Erythroblast (primary cell): ENCODE measurements at regions not wholly inside any gene's neighbourhood (a gene's known extent, or its start where the extent isn't known, plus 50 kb on each side); places are given as distances from the start of the nearest gene placed in this dataset.
"Not testable (repeated sequence)": the region's sequence is repeated elsewhere in the genome, so short reads cannot be mapped to it uniquely, and the experiment has no call there.

Experiments
- DNase-seq, 2 experiments: peaks; one replicate each; lab custom pipeline; 2025; lab: John Stamatoyannopoulos, UW
- GATA1 ChIP-seq: IDR thresholded peaks from 2 replicates; pipeline ENCODE4 v1.6.1; 2011; ENCODE audit warnings: low read depth, mild to moderate bottlenecking, control low read depth, low read length, moderate library complexity
- POLR2A ChIP-seq: IDR thresholded peaks from 2 replicates; pipeline ENCODE4 v1.6.1; 2011; ENCODE audit warnings: mild to moderate bottlenecking, low read length

- TF ChIP-seq POLR2A = no peak
- no peak for TF ChIP-seq GATA1
- DNase-seq = no peak
These were observed 172.6 kb upstream of the LRRC3B start for GRCh38 chr3:26449996-26450395.

GRCh38 chr3:26452363-26452762, 170.2 kb upstream of the LRRC3B start:
- no peak for DNase-seq
- TF ChIP-seq GATA1 = no peak
- TF ChIP-seq POLR2A = no peak

- DNase-seq = no peak
- TF ChIP-seq GATA1 (no peak), POLR2A (no peak)
These were observed 161.6 kb upstream of the LRRC3B start for GRCh38 chr3:26460985-26461384.

- no peak for DNase-seq
- TF ChIP-seq POLR2A (no peak), GATA1 (no peak)
These were observed 150.2 kb upstream of the LRRC3B start for GRCh38 chr3:26472345-26472744.

- TF ChIP-seq POLR2A (no peak), GATA1 (no peak)
- DNase-seq = no peak
These were observed 147.9 kb upstream of the LRRC3B start for GRCh38 chr3:26474706-26475105.

GRCh38 chr3:26480377-26480776, 142.2 kb upstream of the LRRC3B start:
- DNase-seq = no peak
- no peak for TF ChIP-seq POLR2A

GRCh38 chr3:26484140-26484539, 138.4 kb upstream of the LRRC3B start:
- no peak for DNase-seq
- no peak for TF ChIP-seq POLR2A
- TF ChIP-seq GATA1 = no peak

- TF ChIP-seq GATA1 (no peak), POLR2A (no peak)
- no peak for DNase-seq
These were observed 124.3 kb upstream of the LRRC3B start for GRCh38 chr3:26498271-26498670.

- TF ChIP-seq POLR2A = no peak
- no peak for TF ChIP-seq GATA1
These were observed 117.2 kb upstream of the LRRC3B start for GRCh38 chr3:26505399-26505798.

GRCh38 chr3:26514445-26515029, 108.0 kb upstream of the LRRC3B start:
- not testable (repeated sequence) for DNase-seq

More at GRCh38 chr3:26505399-26505798, 117.2 kb upstream of the LRRC3B start:
- no peak for DNase-seq

GRCh38 chr3:26515351-26515750, 107.2 kb upstream of the LRRC3B start:
- TF ChIP-seq GATA1 (no peak), POLR2A (no peak)
- no peak for DNase-seq

GRCh38 chr3:26521261-26521660, 101.3 kb upstream of the LRRC3B start:
- no peak for DNase-seq
- TF ChIP-seq POLR2A (no peak), GATA1 (no peak)

GRCh38 chr3:26522919-26523318, 99.7 kb upstream of the LRRC3B start:
- TF ChIP-seq GATA1 = no peak
- no peak for TF ChIP-seq POLR2A
- DNase-seq = no peak

- no peak for TF ChIP-seq POLR2A
- TF ChIP-seq GATA1 = no peak
- no peak for DNase-seq
These were observed 97.6 kb upstream of the LRRC3B start for GRCh38 chr3:26525013-26525412.

GRCh38 chr3:26535151-26535550, 87.4 kb upstream of the LRRC3B start:
- TF ChIP-seq POLR2A (no peak), GATA1 (no peak)
- DNase-seq = no peak
